Lung microvascular endothelial cell (primary cell): ENCODE measurements at regions not wholly inside any gene's neighbourhood (a gene's known extent, or its start where the extent isn't known, plus 50 kb on each side); places are given as distances from the start of the nearest gene placed in this dataset.

Experiments used
- DNase-seq, 2 donors: peaks; one replicate each; pipeline versions ENCODE4 v3.0.0 to v3.0.0-alpha.2; 2010; ENCODE audit warnings: low read depth in 2 of 2

GRCh38 chr15:95278532-95279245 is 1047.3 kb downstream of the MCTP2 start:
- DNase-seq, result no peak

- DNase-seq, result no peak
These were observed 1048.1 kb downstream of the MCTP2 start for GRCh38 chr15:95279277-95280019.

GRCh38 chr15:95280711-95281110 is 1049.3 kb downstream of the MCTP2 start:
- DNase-seq, result no peak

- DNase-seq, result no peak
These were observed 1049.0 kb upstream of the NR2F2 start for GRCh38 chr15:95281470-95281869.

GRCh38 chr15:95284492-95284891 is 1046.0 kb upstream of the NR2F2 start:
- DNase-seq, result no peak

- DNase-seq, result peak; percentile 62 to 75
These were observed 1045.5 kb upstream of the NR2F2 start for GRCh38 chr15:95284933-95285421.

- no peak for DNase-seq
These were observed 1044.1 kb upstream of the NR2F2 start for GRCh38 chr15:95286352-95286880.

GRCh38 chr15:95287720-95288103 is 1042.8 kb upstream of the NR2F2 start:
- no peak for DNase-seq

GRCh38 chr15:95288626-95289025 is 1041.9 kb upstream of the NR2F2 start:
- no peak for DNase-seq

GRCh38 chr15:95290176-95290974 is 1040.1 kb upstream of the NR2F2 start:
- DNase-seq, result no peak

GRCh38 chr15:95291898-95292472 is 1038.5 kb upstream of the NR2F2 start:
- peak; percentile 59 to 69 for DNase-seq

GRCh38 chr15:95292785-95293450 is 1037.6 kb upstream of the NR2F2 start:
- DNase-seq, result peak in 1 of 2 donors; percentile 34

GRCh38 chr15:95293456-95294031 is 1037.0 kb upstream of the NR2F2 start:
- DNase-seq, result no peak

GRCh38 chr15:95295363-95295762 is 1035.1 kb upstream of the NR2F2 start:
- DNase-seq, result peak in 1 of 2 donors; percentile 11

GRCh38 chr15:95295896-95296625 is 1034.4 kb upstream of the NR2F2 start:
- DNase-seq, result peak; percentile 73 to 82

- DNase-seq, result peak; percentile 53 to 91
These were observed 1033.9 kb upstream of the NR2F2 start for GRCh38 chr15:95296643-95297042.

- no peak for DNase-seq
These were observed 1031.8 kb upstream of the NR2F2 start for GRCh38 chr15:95298729-95299128.

GRCh38 chr15:95300958-95301357 is 1029.5 kb upstream of the NR2F2 start:
- peak; percentile 80 to 96 for DNase-seq

GRCh38 chr15:95302206-95302605 is 1028.3 kb upstream of the NR2F2 start:
- peak; percentile 97 to 99 for DNase-seq

GRCh38 chr15:95302809-95303208 is 1027.7 kb upstream of the NR2F2 start:
- DNase-seq, result peak; percentile 87 to 94
